Adipocyte (in vitro differentiated cells): ENCODE measurements at regions not wholly inside any gene's neighbourhood (a gene's known extent, or its start where the extent isn't known, plus 50 kb on each side); places are given as distances from the start of the nearest gene placed in this dataset.
A peak's percentile ranks its signal among the peaks of the same experiment; 100 is the strongest.
"Not testable (repeated sequence)": the region's sequence is repeated elsewhere in the genome, so short reads cannot be mapped to it uniquely, and the experiment has no call there.

Source experiments
- DNase-seq: peaks from one replicate; pipeline ENCODE4 v3.0.0-alpha.2; 2015; ENCODE audit warnings: low read depth
- H3K27me3 ChIP-seq: replicated peaks from 2 replicates; pipeline ENCODE4 v1.7.0; 2013; ENCODE audit warnings: mild to moderate bottlenecking, low read length, moderate library complexity; ENCODE audit not compliant: control insufficient read depth, insufficient read depth
- H3K36me3 ChIP-seq: 2 replicates; pipeline ENCODE4 v1.7.0; 2013; ENCODE audit warnings: low read length, mild to moderate bottlenecking, moderate library complexity; ENCODE audit not compliant: control insufficient read depth, insufficient read depth, severe bottlenecking
- H3K4me1 ChIP-seq: 2 replicates; pipeline ENCODE4 v1.7.0; 2013; ENCODE audit warnings: mild to moderate bottlenecking, low read length, moderate library complexity; ENCODE audit not compliant: control insufficient read depth, insufficient read depth
- H3K4me3 ChIP-seq: 2 replicates; pipeline ENCODE4 v1.7.0; 2013; ENCODE audit warnings: mild to moderate bottlenecking, low read length, moderate library complexity
- H3K9ac ChIP-seq: 2 replicates; pipeline ENCODE4 v1.7.0; 2013; ENCODE audit warnings: mild to moderate bottlenecking, low read length, moderate library complexity
- H3K9me3 ChIP-seq: 2 replicates; pipeline ENCODE4 v1.7.0; 2013; ENCODE audit warnings: mild to moderate bottlenecking, low read length, moderate library complexity; ENCODE audit not compliant: control insufficient read depth

- Histone ChIP-seq H3K9ac (no peak overlapping the region), H3K9me3 (no peaks in the 10 kb centered on the region), H3K27me3 (no peaks in the 10 kb centered on the region), H3K4me3 (no peak overlapping the region), H3K4me1 (no peaks in the 10 kb centered on the region), H3K36me3 (no peaks in the 10 kb centered on the region)
- DNase-seq = no peak
These were observed 124.6 kb downstream of the SOCS6 start for GRCh38 chr18:70413455-70413854.

DNA sequence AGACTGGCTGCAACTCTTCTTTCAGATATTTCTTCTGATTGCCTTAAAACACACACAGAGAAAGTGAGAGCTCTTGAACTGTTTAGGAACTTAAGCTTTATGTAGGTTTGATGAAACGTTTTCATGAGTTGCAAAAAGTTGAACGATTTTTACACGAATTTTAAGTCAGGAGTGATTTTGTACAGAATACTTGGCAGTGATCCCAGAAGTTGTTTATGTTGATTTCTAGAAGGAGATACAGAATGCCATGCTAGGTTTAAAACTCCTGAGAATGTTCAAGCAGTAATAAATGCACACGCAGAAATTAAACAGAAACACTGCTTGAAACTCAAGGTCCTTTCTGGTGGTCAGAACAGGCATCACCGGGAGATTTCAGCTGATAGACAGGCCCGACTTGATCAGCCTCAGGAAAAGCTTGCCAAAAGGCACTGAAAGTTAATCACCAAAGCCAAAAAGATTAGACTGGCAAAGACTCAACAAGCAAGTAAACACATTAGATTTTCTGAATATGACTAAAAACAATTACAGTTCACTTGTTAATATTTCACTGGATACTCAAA is 123.1 kb downstream of the SOCS6 start:
- no peak overlapping the region for H3K9ac ChIP-seq
- H3K27me3 ChIP-seq = no peaks in the 10 kb centered on the region
- H3K9me3 ChIP-seq = no peaks in the 10 kb centered on the region
- no peaks in the 10 kb centered on the region for H3K36me3 ChIP-seq
- H3K4me1 ChIP-seq = no peaks in the 10 kb centered on the region
- H3K4me3 ChIP-seq = no peak overlapping the region
- DNase-seq = peak; percentile 70

DNA sequence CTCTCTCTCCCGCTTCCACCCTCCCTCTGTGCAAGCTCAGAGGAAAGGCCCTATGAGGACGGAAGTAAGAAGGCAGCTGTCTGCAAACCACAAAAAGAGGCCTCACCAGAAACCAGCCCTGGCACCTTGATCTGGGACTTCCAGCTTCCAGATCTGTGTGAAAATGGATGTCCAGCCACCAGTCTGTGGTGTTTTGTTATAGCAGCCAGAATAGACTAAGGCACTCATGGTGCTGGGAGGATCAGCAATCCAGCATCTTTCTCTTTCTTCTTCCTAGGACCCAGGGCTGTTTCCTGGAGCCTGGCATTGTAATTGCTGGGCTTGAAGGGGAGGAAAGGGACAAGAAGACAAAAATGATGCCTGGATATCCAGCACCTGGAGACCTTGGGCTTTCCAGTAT is 122.5 kb downstream of the SOCS6 start:
- H3K9ac ChIP-seq = no peak overlapping the region
- no peaks in the 10 kb centered on the region for H3K36me3 ChIP-seq
- no peaks in the 10 kb centered on the region for H3K9me3 ChIP-seq
- DNase-seq = no peak
- H3K4me3 ChIP-seq = no peak overlapping the region
- H3K4me1 ChIP-seq = no peaks in the 10 kb centered on the region
- no peaks in the 10 kb centered on the region for H3K27me3 ChIP-seq

DNA sequence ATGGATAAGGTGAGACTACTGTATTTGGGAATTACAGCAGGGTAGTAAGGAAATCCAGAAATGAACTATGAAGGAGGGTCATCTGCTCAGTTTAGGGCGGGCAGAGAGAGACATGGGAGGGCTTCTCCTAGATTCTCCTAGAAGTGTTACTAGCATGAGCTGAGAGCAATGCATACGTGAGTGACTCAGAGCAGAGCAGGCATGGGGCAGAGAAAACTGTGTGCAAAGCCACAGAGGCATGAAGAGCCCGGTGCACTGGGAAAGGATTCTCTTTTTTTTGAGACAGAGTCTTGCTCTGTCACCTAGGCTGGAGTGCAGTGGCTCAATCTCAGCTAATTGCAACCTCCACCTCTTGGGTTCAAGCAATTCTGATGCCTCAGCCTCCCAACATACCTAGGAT is 116.2 kb downstream of the SOCS6 start:
- Histone ChIP-seq H3K4me1 (no peaks in the 10 kb centered on the region), H3K9ac (no peak overlapping the region)

GRCh38 chr18:70400476-70400875 is 111.6 kb downstream of the SOCS6 start:
- Histone ChIP-seq H3K4me1 (peaks cover 4% of the 10 kb centered on the region), H3K9ac (no peak overlapping the region), H3K9me3 (no peaks in the 10 kb centered on the region), H3K27me3 (no peaks in the 10 kb centered on the region), H3K4me3 (no peak overlapping the region), H3K36me3 (no peaks in the 10 kb centered on the region)
- DNase-seq = no peak

More for the DNA sequence above, 116.2 kb downstream of the SOCS6 start:
- Histone ChIP-seq H3K9me3 (no peaks in the 10 kb centered on the region), H3K4me3 (no peak overlapping the region), H3K27me3 (no peaks in the 10 kb centered on the region), H3K36me3 (no peaks in the 10 kb centered on the region)
- DNase-seq = no peak

- no peaks in the 10 kb centered on the region for H3K9me3 ChIP-seq
- H3K4me1 ChIP-seq = peaks cover 4% of the 10 kb centered on the region
- no peaks in the 10 kb centered on the region for H3K27me3 ChIP-seq
- H3K4me3 ChIP-seq = no peak overlapping the region
- H3K36me3 ChIP-seq = no peaks in the 10 kb centered on the region
- H3K9ac ChIP-seq = no peak overlapping the region
- DNase-seq = no peak
These were observed 109.2 kb downstream of the SOCS6 start for GRCh38 chr18:70398076-70398475.

- Histone ChIP-seq H3K9ac (no peak overlapping the region), H3K27me3 (no peaks in the 10 kb centered on the region), H3K4me3 (no peak overlapping the region), H3K36me3 (no peaks in the 10 kb centered on the region), H3K9me3 (no peaks in the 10 kb centered on the region), H3K4me1 (peaks cover 7% of the 10 kb centered on the region)
- DNase-seq = no peak
These were observed 108.5 kb downstream of the SOCS6 start for GRCh38 chr18:70397259-70397925.

DNA sequence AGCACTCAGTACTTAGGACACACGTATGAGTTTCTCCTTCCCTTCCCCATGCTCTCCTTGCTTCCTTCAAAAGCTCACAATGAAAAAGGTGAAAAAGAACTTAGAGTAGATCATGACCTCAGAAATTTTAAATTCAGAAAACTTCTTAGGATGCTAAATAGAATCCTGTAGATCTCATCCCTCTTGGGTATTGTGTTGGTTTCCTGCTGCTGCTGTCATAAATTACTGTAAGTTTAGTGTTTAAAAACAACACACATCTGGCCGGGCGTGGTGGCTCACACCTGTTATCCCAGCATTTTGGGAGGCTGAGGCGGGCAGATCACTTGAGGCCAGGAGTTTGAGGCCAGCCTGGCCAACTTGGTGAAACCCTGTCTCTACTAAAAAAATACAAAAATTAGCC is 106.9 kb downstream of the SOCS6 start:
- H3K36me3 ChIP-seq, H3K4me1 ChIP-seq, H3K27me3 ChIP-seq, DNase-seq, H3K9ac ChIP-seq, H3K4me3 ChIP-seq, H3K9me3 ChIP-seq: not testable (repeated sequence)

DNA sequence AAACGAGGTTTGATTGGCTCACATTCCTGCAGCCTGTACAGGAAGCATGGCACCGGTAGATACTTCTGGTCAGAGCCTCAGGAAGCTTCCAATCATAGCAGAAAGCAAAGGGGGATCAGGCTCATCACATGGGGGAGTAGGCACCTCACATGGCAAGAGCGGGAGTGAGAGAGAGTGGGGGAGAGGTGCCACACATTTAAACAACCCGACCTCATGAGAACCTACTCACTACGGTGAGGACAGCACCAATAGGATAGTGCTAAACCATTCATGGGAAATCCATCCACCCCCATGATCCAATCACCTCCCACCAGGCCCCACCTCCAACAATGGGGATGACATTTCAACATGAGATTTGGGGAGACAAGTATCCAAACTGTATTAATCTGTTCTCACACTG is 105.8 kb downstream of the SOCS6 start:
- no peak for DNase-seq
- Histone ChIP-seq H3K4me1 (peaks cover 13% of the 10 kb centered on the region), H3K4me3 (no peak overlapping the region), H3K36me3 (no peaks in the 10 kb centered on the region), H3K9ac (no peak overlapping the region), H3K27me3 (no peaks in the 10 kb centered on the region), H3K9me3 (no peaks in the 10 kb centered on the region)

GRCh38 chr18:70390371-70391090 is 101.7 kb downstream of the SOCS6 start:
- H3K4me3 ChIP-seq = no peak overlapping the region
- peaks cover 27% of the 10 kb centered on the region for H3K4me1 ChIP-seq
- no peaks in the 10 kb centered on the region for H3K27me3 ChIP-seq
- H3K36me3 ChIP-seq = no peaks in the 10 kb centered on the region
- peak; percentile 30 for DNase-seq
- no peaks in the 10 kb centered on the region for H3K9me3 ChIP-seq
- H3K9ac ChIP-seq = no peak overlapping the region

DNA sequence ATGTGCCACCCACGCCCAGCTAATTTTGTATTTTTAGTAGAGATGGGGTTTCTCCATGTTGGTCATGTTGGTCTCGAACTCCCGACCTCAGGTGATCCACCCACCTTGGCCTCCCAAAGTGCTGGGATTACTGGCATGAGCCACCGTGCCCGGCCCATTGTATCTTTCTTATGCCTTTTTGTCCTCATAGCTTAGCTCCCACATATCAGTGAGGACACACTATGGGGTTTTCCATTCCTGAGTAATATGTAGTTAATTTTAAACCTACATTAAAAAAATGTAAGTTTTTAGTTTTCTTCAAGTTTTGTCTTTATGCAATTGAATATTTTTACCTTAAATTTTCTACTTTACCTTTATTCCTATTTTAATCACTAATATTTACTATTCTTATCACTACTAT is 100.2 kb downstream of the SOCS6 start:
- not testable (repeated sequence) for H3K36me3 ChIP-seq, H3K27me3 ChIP-seq, H3K9me3 ChIP-seq, H3K9ac ChIP-seq, H3K4me3 ChIP-seq, DNase-seq
- H3K4me1 ChIP-seq = peaks cover 42% of the 10 kb centered on the region
